SK-N-SH (cell line): ENCODE measurements at regions not wholly inside any gene's neighbourhood (a gene's known extent, or its start where the extent isn't known, plus 50 kb on each side); places are given as distances from the start of the nearest gene placed in this dataset.
A peak's percentile ranks its signal among the peaks of the same experiment; 100 is the strongest.

Experiments
- CTCF ChIA-PET: fragments of 300-600, 350-600 bp; formaldehyde crosslinking; extraction: SDS; loops from one replicate; lab custom pipeline; 2021; lab: Yijun Ruan, JAX
- POLR2A ChIA-PET: fragments of 350-600 bp; sonication (Branson Sonifier 250); formaldehyde crosslinking; extraction: SDS; loops from one replicate; lab custom pipeline; 2020; ENCODE audit warnings: antibody characterized with exemption, inconsistent platforms; lab: Yijun Ruan, JAX
- DNase-seq: peaks from one replicate; pipeline ENCODE4 v3.0.0; 2012
- H2AFZ ChIP-seq: fragments of 200-600 bp; sonication (generic); 2 replicates; pipeline ENCODE4 v1.8.1; 2016; ENCODE audit warnings: antibody characterized with exemption, mild to moderate bottlenecking, low read depth
- H3F3A ChIP-seq: fragments of 200-600 bp; sonication (generic); replicated peaks from 2 replicates; pipeline ENCODE3; 2016; ENCODE audit warnings: antibody characterized with exemption, mild to moderate bottlenecking; ENCODE audit not compliant: insufficient read depth
- H3K27ac ChIP-seq, 2 experiments: fragments of 200-500 bp in 1 of 2; fragments of 200-600 bp in 1 of 2; sonication (Bioruptor generic) in 1 of 2; sonication (generic), shearing (Covaris generic) in 1 of 2; 2 replicates each; pipeline versions ENCODE4 v1.5.1 to v1.6.1; 2014 to 2016; ENCODE audit warnings: low read depth in 2 of 2, inconsistent platforms in 1 of 2, low read length in 1 of 2, mild to moderate bottlenecking in 1 of 2, mixed read lengths in 1 of 2
- H3K27me3 ChIP-seq: fragments of 200-600 bp; sonication (generic), shearing (Covaris generic); 2 replicates; pipeline ENCODE4 v1.6.1; 2016; ENCODE audit warnings: mixed run types; ENCODE audit not compliant: insufficient read depth
- H3K36me3 ChIP-seq, 2 experiments: fragments of 200-500 bp in 1 of 2; fragments of 200-600 bp in 1 of 2; sonication (Bioruptor generic) in 1 of 2; sonication (generic) in 1 of 2; replicated peaks in 1 of 2; 2 replicates each; pipeline versions ENCODE3 to v1.5.1; 2014 to 2016; ENCODE audit warnings: low read length in 1 of 2, mild to moderate bottlenecking in 1 of 2; ENCODE audit not compliant: insufficient read depth in 2 of 2, control insufficient read depth in 1 of 2
- H3K4me1 ChIP-seq, 2 experiments: fragments of 200-500 bp in 1 of 2; fragments of 200-600 bp in 1 of 2; sonication (Bioruptor generic) in 1 of 2; sonication (generic), shearing (Covaris generic) in 1 of 2; 2 replicates each; pipeline versions ENCODE4 v1.5.1 to v1.6.1; 2014 to 2016; ENCODE audit warnings: low read depth in 1 of 2, low read length in 1 of 2, mixed run types in 1 of 2; ENCODE audit not compliant: insufficient read depth in 2 of 2, control insufficient read depth in 1 of 2
- H3K4me2 ChIP-seq: fragments of 200-600 bp; sonication (generic), shearing (Covaris generic); 2 replicates; pipeline ENCODE4 v1.6.1; 2017; ENCODE audit warnings: mixed run types
- H3K4me3 ChIP-seq, 2 experiments: fragments of 200-500 bp in 1 of 2; fragments of 200-600 bp in 1 of 2; sonication (Bioruptor generic) in 1 of 2; sonication (generic), shearing (Covaris generic) in 1 of 2; 2 replicates each; pipeline versions ENCODE4 v1.5.1 to v1.8.1; 2014 to 2016; ENCODE audit warnings: low read depth in 2 of 2, inconsistent platforms in 1 of 2, low read length in 1 of 2, mild to moderate bottlenecking in 1 of 2, mixed read lengths in 1 of 2, moderate library complexity in 1 of 2
- H3K79me2 ChIP-seq: fragments of 200-600 bp; sonication (generic); 2 replicates; pipeline ENCODE4 v1.8.1; 2017; ENCODE audit warnings: mild to moderate bottlenecking; ENCODE audit not compliant: insufficient read depth
- H3K9ac ChIP-seq: fragments of 200-600 bp; sonication (generic); 2 replicates; pipeline ENCODE4 v1.6.1; 2017; ENCODE audit warnings: mixed run types
- H3K9me2 ChIP-seq: fragments of 200-600 bp; sonication (generic); 2 replicates; pipeline ENCODE4 v1.6.1; 2017; ENCODE audit warnings: mixed run types
- H3K9me3 ChIP-seq: fragments of 200-600 bp; sonication (generic); 2 replicates; pipeline ENCODE4 v1.6.1; 2017; ENCODE audit warnings: mixed run types, mild to moderate bottlenecking, moderate library complexity
- H4K20me1 ChIP-seq: fragments of 200-600 bp; sonication (generic); 2 replicates; pipeline ENCODE4 v1.6.1; 2017; ENCODE audit warnings: mild to moderate bottlenecking, mixed run types; ENCODE audit not compliant: insufficient read depth
- CHD2 ChIP-seq: fragments of 150-350 bp; IDR thresholded peaks from 2 replicates; pipeline ENCODE4 v1.6.1; 2018; ENCODE audit warnings: low read length; ENCODE audit not compliant: partially characterized antibody
- ELF1 ChIP-seq: IDR thresholded peaks from 2 replicates; pipeline ENCODE4 v1.4.0; 2012
- EZH2phosphoT487 ChIP-seq: fragments of 200-600 bp; sonication (generic); IDR thresholded peaks from 2 replicates; pipeline ENCODE4 v1.6.1; 2017; ENCODE audit warnings: low read depth, mixed run types, mild to moderate bottlenecking, antibody characterized with exemption, moderate library complexity, borderline replicate concordance
- FOXJ3 ChIP-seq: sonication (generic); formaldehyde crosslinking; IDR thresholded peaks from 2 replicates; pipeline ENCODE4 v1.5.1; 2020; ENCODE audit warnings: mild to moderate bottlenecking, missing genetic modification reagents
- JUND ChIP-seq: IDR thresholded peaks from 2 replicates; pipeline ENCODE4 v1.4.0; 2012
- MEF2A ChIP-seq: IDR thresholded peaks from 2 replicates; pipeline ENCODE4 v1.4.0; 2012; ENCODE audit warnings: low read depth, borderline replicate concordance
- NRF1 ChIP-seq: IDR thresholded peaks from 2 replicates; pipeline ENCODE4 v1.6.1; 2012; ENCODE audit warnings: low read depth, mild to moderate bottlenecking, low read length
- POLR2AphosphoS5 ChIP-seq: IDR thresholded peaks from 2 replicates; pipeline ENCODE4 v1.6.1; 2012; ENCODE audit warnings: low read depth, low read length
- RCOR1 ChIP-seq: fragments of 150-350 bp; IDR thresholded peaks from 2 replicates; pipeline ENCODE4 v1.6.1; 2017; ENCODE audit warnings: antibody characterized with exemption, low read length
- REST ChIP-seq: IDR thresholded peaks from 2 replicates; pipeline ENCODE4 v1.6.1; 2012; ENCODE audit warnings: mild to moderate bottlenecking, low read depth, low read length, moderate library complexity
- TAF1 ChIP-seq: IDR thresholded peaks from 2 replicates; pipeline ENCODE4 v1.6.1; 2012; ENCODE audit warnings: low read depth, mild to moderate bottlenecking, low read length, moderate library complexity, borderline replicate concordance
- TCF12 ChIP-seq: IDR thresholded peaks from 2 replicates; pipeline ENCODE4 v1.4.0; 2012
- TEAD4 ChIP-seq: IDR thresholded peaks from 2 replicates; pipeline ENCODE4 v1.4.0; 2012; ENCODE audit warnings: mild to moderate bottlenecking, borderline replicate concordance; ENCODE audit not compliant: insufficient read depth
- USF2 ChIP-seq: fragments of 150-350 bp; IDR thresholded peaks from 2 replicates; pipeline ENCODE4 v1.6.1; 2017; ENCODE audit warnings: antibody characterized with exemption, low read length, low read depth, borderline replicate concordance
- ZBTB33 ChIP-seq: IDR thresholded peaks from 2 replicates; pipeline ENCODE4 v1.4.0; 2012; ENCODE audit warnings: low read depth, borderline replicate concordance
- WGBS: methylation state at CpG from one replicate; pipeline ENCODE4 v1.1.6; 2017; ENCODE audit warnings: low lambda C conversion rate; 5-methylcytosine and 5-hydroxymethylcytosine counted together
- TF ChIP-seq, protein P1 (sequence below): IDR thresholded peaks from 2 replicates; pipeline ENCODE4; 2012

- TF ChIP-seq NRF1 (no peak), EZH2phosphoT487 (no peak), CHD2 (peak; percentile 93), TCF12 (peak; percentile 99), ELF1 (peak; percentile 64; the same call in 1 of the 2 replicates)
- TF ChIP-seq, protein P1, sequence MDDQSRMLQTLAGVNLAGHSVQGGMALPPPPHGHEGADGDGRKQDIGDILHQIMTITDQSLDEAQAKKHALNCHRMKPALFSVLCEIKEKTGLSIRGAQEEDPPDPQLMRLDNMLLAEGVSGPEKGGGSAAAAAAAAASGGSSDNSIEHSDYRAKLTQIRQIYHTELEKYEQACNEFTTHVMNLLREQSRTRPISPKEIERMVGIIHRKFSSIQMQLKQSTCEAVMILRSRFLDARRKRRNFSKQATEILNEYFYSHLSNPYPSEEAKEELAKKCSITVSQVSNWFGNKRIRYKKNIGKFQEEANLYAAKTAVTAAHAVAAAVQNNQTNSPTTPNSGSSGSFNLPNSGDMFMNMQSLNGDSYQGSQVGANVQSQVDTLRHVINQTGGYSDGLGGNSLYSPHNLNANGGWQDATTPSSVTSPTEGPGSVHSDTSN, result peak; percentile 99
Observed at GRCh38 chr15:58331913-58332675, 99.7 kb upstream of the LIPC start (continued).

DNA sequence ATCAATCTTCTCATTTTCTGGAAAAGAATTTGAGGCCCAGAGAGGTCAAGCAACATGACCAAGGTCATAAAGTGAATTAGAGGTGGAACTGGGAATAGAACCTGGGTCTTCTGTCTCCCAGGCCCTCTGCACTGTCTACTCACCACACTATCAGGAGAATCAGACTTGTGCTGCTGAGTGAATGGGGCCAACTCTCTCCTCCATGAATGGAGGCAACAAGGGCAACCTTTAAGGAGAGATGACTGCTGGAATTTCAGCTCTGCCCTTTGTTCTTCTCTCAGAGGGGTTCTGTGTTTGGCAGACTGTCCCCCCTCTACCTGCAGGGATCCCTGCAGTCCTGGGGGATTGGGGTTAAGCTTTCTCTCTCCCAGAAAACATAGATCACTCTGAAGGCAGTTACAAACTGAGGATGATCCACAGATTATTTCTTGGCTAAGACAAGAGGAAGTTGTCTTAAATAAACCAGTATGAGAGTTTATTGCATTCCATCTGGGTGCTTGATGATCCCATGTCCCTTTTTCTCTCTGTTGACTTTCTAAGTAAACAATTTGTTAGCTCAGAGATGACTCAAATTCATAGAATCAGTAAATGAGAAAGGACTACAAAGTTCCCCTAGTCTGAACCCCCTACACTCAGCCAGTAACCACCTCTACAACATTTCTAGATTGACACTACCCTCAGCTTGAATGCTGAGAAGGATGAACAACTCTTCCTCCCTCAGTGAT lies 99.0 kb upstream of the LIPC start:
- Histone ChIP-seq H3K79me2 (no peaks in the 10 kb centered on the region; the same call in 1 of the 2 replicates), H3K4me2 (peak overlapping the region; percentile 49; the same call in 1 of the 2 replicates), H2AFZ (peak overlapping the region; percentile 45), H3K9ac (peak overlapping the region; percentile 30; the same call in 1 of the 2 replicates), H4K20me1 (no peaks in the 10 kb centered on the region), H3K9me3 (peaks cover 6% of the 10 kb centered on the region), H3F3A (peaks cover 13% of the 10 kb centered on the region), H3K27me3 (no peaks in the 10 kb centered on the region), H3K9me2 (no peaks in the 10 kb centered on the region), H3K27ac (peak overlapping the region; percentile 78 to 88), H3K4me1 (peaks cover 19 to 30% of the 10 kb centered on the region in 2 experiments), H3K36me3 (no peaks in the 10 kb centered on the region), H3K4me3 (no peak overlapping the region)
- ChIA-PET CTCF (interaction anchor here (1.0 kb wide), 1 partner anchor 63 kb away, joined by 4 read pairs; no protein-coding TSS in a partner anchor), POLR2A (no interaction called here)
- no peak for DNase-seq
- TF ChIP-seq MEF2A (no peak), TCF12 (0 out of 2 replicates have a peak, but pooled peaks have one; percentile 10), TAF1 (no peak)

- H3K9me3 ChIP-seq, result no peaks in the 10 kb centered on the region
- no peak overlapping the region for H3K4me3 ChIP-seq
- H4K20me1 ChIP-seq, result no peaks in the 10 kb centered on the region
- CTCF ChIA-PET, result no interaction called here
- no peaks in the 10 kb centered on the region for H3K36me3 ChIP-seq
- H3K79me2 ChIP-seq, result no peaks in the 10 kb centered on the region
- POLR2A ChIA-PET, result no interaction called here
- H3K9ac ChIP-seq, result no peak overlapping the region
- H3K27me3 ChIP-seq, result no peaks in the 10 kb centered on the region
- H3F3A ChIP-seq, result peaks cover 13% of the 10 kb centered on the region
- peaks cover 19 to 30% of the 10 kb centered on the region in 2 experiments for H3K4me1 ChIP-seq
- 63% methylated on average over 2 of the region's 2 CpGs for WGBS
- H3K27ac ChIP-seq, result no peak overlapping the region
- no peak for DNase-seq
- no peak overlapping the region for H2AFZ ChIP-seq
- H3K4me2 ChIP-seq, result no peak overlapping the region
- H3K9me2 ChIP-seq, result no peaks in the 10 kb centered on the region
- TF ChIP-seq REST (no peak), TCF12 (no peak), RCOR1 (no peak), JUND (no peak), NRF1 (no peak), POLR2AphosphoS5 (no peak), TAF1 (no peak), TEAD4 (no peak), ZBTB33 (no peak), FOXJ3 (no peak), USF2 (no peak)
Observed at GRCh38 chr15:58334803-58335202, 97.0 kb upstream of the LIPC start.
